Stimulated activated CD8-positive, alpha-beta memory T cell treated with anti-CD3 and anti-CD28 coated beads, Interleukin-4, amount 100 ng/mL, for 24 hours (primary cell): ENCODE measurements at regions not wholly inside any gene's neighbourhood (a gene's known extent, or its start where the extent isn't known, plus 50 kb on each side); places are given as distances from the start of the nearest gene placed in this dataset.

Source experiments
- DNase-seq: peaks from one replicate; pipeline ENCODE4 v3.0.0-alpha.2; 2020; ENCODE audit warnings: low read depth

DNA sequence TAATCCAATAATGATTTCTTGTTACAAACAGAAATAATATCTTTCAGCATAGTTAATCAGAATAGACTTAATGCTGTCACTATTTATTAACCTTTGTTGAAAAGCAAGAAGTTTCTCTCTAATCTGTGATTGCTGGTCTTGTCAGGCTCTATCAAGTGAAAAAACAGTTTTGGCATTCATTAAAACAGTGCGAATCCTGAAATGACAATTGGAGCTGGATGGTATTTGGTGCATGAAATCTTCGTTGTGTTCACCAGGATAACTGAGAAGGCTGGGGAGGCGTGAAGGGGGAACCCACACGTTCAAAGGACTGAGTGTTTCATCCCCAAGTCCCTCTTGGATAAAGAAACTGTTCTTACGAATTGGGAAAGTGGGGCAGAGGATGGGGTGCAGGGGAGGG, 190.2 kb upstream of the MYL2 start:
- DNase-seq = no peak

DNA sequence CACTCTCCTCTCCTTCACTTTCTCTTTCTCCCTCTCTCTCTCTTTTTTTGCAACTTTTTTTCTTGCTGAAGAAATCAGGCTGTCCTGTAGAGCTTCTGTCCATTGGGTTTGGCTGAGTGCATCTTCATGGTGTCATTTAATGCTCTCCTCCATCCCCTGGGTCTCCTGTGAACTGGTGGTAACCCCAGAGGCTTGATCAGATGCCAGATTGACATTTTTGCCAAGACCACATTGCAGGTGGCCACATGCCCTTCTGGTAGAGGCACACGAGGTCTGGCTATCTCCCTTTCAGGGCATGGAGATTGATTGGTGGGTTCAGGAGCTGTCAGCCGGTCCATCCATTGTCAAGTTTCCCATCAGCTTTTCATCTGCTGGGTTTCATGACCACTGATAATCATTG, 188.3 kb upstream of the MYL2 start:
- DNase-seq = no peak

DNA sequence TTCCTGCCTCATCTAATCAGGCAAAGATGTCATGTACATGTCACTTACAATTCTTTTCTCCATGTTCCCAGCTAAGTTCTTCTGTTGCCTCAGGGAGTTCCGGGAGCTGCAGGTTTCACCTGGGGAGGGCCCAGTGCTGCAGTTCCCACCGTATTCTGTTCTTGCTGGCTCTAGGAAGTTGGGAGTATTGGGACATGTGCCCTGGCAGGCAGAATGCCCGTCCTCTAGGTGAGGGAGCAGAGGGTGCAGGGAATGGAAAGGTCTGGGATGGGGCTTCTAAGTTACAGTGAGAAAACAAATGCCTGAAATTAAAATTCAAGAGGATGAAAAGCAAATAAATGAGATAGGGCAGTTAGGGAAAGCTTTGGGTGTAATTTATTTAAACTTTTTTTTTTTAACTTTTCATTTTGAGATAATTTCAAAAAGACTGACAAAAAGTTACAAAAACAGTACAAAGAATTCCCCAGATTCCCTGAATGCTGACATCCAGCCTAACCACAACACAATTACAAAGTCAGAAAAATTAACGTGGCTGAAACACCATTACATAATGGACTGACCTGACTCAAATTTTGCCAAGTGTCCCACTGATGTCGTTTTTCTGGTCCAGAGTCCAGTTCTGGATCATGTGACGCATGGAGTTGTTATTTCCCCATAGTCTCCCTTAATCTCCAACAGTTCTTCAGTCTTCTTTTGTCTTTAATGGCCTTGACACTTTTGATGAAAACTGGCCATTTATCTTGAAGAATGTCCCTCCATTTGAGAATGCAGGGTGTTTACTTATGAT, 187.2 kb upstream of the MYL2 start:
- DNase-seq = no peak

DNA sequence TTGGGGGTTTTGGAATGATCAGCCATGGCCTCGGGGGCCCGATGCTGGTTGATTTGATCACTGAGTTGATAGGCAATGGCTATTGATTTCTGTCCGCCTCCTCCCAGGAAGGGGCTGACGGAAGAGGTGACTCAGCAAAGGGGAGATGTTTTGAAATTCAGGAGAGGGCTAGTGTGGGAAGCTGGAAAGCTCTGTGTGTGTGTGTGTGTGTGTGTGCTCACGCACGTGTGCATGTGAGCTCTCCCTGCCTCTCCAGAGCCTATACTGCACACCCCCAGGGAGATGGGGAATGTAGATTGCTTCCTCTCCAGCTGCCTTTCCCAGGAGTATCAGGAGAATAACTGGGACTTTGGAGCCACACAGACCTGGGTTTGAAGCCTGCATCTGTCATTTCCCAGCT, 184.9 kb upstream of the MYL2 start:
- DNase-seq = no peak

DNA sequence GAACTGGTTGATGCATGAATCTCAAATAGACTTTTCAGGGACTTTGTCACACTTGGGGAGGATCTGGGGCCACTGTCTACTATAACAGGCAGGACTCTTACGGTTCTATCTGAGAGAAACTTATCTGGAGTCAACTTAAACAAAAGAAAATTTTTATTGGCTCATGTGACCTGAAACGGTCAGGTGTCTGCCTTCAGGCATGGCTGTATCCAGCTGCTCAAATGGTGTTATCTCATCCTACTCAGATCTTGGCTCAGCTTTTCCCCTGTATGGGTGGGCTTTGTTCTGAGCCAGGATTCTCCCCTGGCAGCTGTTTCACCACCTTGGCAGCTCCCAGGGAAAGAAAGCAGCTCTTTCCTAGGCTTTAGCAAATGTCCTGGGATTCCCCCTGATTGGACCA, 183.2 kb upstream of the MYL2 start:
- no peak for DNase-seq

DNA sequence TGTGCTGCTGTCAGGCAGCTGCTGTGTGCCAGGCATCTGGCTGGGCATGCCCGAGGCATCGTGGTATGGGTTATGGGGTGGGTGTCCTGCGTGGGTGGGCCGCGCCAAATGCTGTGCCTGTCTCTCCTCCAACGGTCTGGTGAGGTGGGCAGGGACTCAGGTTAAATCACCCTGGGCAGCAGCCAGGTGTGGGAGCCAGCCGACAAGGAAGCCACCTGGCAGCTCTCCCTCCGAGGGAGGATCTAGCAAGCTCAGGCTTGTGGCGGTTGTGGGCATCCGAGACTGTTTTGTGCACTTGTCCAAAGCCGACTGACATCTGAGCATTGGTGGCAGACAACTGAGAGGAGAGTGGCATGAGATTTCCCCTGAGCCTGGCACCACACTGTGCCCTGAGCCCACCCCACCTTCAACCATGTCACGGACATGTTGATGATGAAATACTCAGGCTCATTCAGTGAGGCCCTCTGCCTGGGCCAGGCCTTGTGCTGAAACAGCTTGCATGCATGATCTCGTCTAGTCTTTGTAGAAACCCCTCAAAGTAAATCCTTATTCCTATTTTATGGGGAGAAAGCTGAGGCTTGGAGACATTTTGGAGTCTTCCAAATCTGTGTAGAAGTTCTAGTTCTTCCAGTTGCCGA, 181.8 kb upstream of the MYL2 start:
- DNase-seq = no peak

DNA sequence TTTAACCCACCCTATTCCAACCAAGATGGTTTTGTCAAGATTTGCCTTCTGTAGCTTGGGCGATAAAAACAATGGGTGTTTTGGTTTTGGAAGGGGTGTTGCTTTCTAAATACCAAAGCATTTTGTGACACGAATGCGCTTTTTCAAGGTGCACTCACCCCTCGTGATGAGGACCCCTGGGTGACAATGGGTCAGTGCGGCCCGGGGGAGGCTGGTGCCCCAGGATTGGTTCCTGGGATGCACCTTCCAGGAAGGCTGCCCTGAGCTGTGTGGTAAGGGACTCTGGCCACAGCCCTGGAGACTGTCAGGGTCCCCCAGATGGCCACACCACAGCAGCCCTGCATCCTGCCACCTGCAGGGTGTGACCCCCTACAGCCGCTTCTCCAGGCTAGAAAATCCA, 180.6 kb upstream of the MYL2 start:
- DNase-seq = no peak

DNA sequence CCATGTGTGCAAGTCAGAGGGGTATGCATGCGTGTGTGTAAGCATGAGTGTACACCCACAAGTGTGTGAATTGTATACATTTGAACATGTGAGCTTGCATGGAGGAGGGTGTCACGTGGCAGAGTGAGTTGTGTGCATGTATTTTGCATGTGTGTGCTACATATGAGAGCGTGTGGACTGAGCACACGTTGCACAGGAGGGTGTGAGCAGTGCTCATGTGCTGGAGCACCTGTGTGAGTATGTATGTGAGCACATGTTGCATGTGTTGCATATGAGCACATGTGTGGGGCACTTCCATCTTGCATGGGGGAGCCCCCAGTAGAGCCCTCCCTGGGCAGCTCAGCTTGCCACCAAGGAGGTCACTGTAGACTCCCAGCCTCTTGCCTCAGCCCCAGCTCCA, 180.2 kb upstream of the MYL2 start:
- DNase-seq = no peak

DNA sequence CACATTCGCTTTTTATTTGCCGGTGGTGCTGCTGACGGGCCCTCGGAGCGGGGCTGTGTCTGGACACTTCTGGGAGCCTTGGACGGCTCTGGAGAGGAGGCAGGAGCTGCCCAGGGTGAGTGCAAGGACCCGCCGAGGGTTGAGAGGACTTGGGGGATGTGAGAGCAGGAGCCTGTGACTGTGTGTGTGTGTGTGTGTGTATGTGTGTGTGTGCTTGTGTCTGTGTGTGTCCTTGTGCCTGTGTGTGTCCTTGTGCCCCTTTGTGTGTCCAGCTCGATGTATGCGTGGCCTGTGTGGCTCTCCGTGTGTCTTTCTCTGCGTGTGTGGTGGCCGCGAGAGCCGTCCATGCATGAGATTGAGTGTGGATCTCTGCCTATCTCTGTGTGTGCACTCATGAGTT, 179.6 kb upstream of the MYL2 start:
- no peak for DNase-seq

DNA sequence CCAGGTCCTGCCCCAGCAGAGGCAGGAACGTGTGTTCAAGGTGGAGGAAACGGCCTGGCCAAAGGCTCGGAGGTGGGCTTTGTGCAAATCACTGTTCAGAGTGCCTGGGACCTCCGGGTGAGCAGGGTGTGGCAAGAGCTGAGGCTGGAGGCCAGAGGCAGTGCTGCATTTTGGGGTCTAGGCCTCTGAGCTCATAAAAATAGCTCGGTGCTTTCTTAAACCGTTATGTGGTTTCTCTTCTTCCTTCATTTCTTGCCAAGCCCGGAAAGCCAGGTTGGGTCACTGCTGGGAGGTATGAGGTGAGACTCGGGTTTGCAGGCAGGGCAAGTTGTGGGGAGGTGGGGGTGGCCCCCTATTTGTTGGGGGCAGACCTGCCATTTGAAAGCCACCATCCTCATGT, 178.8 kb upstream of the MYL2 start:
- no peak for DNase-seq

DNA sequence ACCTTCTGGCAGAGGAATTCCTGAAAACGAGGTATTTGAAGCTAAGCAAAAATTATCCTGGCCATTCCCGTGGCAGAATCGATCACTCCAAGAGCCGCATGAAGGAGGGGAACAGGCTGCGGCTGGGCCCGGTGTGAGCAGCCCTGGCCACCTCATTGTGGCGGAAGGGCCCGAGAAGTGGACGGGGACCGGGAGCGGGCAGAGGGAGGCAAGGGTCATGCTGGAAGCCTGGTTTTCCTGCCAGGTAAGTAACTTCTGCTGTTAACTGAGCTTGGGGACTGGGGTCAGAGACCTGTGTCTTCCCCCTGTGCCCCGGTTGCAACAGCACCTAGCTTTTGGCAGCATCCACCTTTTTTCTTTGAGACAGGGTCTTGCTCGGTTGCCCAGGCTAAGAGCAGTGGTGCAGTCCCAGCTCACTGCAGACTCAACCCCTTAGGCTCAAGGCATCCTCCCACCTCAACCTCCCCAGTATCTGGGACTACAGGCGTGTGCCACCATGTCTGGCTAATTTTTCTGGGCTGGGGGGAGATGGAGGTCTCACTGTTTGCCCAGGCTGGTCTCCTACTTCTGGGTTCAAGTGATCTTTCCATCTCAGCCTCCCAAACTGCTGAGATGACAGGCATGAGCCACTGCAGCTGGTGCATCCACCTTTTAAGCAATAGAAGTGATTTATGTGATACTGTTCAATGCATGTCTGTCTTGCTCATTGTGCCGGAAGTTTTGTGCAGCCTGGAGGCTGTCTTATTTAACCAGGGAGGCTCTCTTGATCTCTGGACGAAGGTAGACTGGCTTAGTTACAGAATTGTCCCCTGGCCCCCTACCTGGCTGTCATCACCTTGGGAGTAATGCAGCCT, 174.0 kb upstream of the MYL2 start:
- DNase-seq = no peak

DNA sequence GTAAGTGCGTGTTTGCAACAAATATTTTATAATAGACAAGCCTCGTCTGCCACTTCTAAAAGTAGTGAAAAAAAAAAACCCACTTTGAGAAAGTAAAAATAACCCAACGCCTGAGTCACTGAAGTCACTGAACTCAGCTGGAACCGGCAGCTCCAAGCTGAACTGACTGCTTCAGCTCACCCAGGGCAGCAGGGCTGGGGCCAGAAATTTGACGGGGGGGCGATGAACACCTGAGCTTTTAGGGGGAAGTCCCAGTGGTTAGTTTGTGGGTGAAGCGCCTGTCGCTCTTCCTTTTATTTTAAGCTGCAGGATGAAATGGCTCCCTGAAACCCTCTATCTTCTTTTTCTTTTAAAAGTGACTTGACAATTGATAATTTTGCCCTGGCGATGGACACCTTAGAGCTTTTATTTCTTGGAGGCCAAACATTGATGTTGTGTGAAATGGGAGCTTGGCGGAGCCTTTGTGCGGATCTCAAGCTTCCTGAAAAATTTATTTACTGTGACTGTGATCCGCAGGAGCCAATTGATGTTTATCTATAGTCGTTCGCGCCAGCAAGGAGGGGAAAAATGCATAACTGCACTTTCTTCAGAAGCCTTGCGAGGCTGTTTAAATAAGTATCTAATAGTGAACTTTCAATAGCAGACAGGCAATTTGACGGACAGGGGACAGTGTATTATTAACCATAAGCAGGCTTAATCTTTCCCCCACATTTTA, 173.2 kb upstream of the MYL2 start:
- peak; percentile 17 for DNase-seq

DNA sequence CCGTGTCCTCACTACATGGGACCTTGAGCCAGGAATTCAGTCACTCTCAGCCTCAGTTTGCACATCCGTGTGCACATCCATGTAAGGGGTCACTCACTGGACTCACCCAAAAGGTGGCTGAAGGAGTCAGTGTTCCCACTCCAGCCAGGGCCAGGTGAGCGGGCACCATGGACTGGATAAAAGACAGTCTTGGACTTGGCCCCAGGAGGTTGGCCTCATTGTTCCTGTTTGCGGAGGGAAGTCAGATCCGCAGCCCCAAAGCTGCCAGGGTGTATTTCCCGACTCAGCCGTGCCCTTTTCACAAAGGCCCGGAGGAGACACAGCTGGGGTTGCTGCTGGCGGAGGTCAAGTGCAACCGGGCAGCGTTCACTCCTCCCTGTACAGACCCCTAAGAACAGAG, 170.7 kb upstream of the MYL2 start:
- no peak for DNase-seq

DNA sequence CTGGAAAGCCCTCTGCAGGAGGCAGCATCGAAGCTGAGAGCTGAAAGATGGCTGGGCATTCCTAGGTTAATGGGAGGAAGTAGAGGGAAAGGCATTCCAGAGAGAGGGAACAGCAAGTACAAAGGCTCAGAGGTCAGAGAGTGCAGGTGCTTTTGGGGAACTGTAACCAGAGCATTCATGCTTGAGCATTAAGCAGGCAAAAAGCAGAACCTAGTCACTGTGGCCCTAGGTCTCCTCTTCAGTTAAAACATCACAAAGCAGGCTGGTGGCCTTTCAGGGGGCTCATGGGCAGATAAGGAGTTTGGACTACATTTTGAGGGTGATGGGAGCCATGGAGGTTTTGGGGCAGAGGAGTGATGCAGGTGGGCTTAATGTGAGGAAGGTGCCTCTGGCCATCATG, 169.2 kb upstream of the MYL2 start:
- no peak for DNase-seq

DNA sequence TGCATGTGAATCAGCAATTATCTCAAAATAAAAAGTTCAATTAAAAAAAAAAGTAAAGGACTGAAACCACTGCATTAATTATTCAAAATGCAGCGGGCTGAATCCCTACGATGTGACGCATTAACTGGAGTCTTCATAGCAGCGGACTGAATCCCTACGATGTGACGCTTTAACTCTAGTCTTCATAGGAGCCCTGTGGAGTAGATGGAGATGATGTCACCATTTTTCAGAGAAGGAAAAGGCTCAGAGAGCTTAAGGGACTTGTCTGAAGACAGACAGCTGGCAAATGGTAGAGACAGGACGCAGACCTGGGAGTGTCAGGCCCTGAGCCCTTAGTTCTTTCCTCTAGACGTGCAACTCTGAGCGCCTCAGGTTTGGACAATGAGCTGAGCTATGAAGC, 168.0 kb upstream of the MYL2 start:
- no peak for DNase-seq

DNA sequence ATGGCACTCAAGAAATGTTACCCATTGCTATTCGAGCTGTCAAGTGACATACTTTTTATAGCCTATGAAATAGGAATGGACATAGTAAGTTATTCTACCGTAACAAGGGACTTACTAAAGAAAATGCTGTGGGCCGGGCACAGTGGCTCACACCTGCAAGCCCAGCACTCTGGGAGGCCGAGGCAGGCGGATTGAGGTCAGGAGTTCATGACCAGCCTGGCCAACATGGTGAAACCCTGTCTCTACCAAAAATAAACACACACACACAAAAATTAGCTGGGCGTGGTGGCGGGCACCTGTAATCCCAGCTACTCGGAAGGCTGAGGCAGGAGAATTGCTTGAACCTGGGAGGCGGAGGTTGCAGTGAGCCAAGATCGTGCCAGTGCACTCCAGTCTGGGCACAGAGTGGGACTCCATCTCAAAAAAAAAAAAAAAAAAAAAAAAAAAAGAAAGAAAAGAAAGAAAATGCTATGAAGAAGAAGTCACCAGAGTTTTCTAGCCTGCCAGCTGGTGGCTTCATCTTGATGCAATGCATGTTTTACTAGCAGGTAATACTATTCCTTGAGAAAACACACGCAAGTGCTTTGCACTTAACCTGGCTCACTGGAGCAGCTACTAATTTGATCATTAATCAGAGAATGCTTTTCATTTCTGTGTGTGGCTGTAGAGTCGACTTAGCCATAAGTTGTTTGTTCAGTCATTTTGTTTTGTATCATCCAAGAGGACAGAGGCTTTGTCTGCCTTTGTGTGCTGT, 166.7 kb upstream of the MYL2 start:
- DNase-seq = no peak

DNA sequence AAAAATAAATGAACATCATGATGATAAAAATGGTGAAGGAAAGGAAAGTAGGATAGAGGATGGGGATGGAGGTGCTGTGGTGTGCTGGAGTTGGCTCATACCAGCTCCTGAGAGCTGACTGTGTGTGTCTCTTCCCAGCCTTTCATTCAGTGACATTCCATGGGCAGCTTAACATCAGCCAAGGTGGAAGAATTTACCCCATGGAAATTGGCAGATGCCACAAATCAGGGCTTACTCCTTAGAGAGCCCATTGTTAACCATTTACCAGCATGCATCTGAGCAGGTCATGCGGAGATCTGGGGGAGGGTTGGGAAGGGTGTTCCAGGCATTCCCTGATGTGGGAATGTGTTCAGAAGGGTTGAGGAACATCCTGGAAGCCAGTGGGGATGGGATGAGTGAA, 164.7 kb upstream of the MYL2 start:
- DNase-seq = no peak

DNA sequence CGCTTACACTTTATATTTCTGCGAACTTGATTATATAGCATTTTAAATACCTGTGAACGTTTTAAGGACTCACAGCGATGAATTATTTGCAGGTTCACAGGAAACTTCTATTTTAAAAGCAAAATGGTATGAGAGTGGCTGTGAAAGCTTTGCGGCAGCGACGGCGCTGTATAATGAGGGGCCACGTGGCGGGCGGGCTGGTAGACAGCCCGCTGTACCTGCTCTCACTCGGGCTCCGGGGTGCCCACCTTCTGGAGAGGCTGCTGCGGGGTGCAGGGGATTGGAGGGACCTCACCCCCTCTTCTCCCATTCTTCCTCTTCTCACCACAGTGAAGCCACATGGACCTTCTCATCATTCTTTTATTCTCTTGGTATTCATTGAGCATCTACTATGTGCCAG, 164.2 kb upstream of the MYL2 start:
- DNase-seq = no peak

DNA sequence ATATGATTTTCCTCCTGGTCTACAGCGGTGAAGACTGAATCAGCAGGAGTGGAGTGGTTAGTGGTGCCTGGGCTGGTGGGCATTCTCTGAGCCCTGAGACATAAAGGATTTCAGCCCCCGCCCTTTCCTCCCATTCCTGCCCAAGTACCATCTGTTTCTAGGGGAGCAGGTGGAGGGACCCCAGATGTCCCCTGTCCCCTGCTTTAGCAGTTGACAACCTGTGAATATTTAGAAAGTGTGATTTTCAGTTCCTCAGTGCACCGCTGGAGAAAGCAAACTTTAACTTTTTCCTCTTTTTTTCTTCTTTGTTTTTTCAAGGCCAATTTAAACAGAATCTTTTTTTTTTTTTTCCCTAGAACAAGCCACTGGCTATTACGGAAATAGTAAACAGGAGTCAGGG, 163.8 kb upstream of the MYL2 start:
- DNase-seq = no peak

DNA sequence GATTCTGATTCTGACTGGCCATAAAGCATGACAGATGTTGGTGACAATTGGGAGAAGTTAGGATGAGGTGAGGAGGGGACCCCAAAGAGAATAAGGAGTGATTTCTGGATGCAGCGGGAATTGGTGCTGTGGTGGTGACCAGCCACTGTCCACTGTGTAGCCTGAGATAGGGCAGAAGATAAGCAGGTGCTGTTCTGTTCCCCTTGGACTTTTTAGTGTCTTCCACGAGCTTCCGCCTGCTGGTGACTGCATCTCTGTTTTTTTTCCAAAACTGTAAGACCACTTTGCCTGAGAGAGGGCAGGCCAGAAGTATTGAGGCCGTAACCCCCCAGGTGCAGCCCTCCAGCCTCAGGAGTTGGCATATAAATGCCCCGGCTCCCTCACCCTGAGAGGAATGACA, 161.2 kb upstream of the MYL2 start:
- no peak for DNase-seq

DNA sequence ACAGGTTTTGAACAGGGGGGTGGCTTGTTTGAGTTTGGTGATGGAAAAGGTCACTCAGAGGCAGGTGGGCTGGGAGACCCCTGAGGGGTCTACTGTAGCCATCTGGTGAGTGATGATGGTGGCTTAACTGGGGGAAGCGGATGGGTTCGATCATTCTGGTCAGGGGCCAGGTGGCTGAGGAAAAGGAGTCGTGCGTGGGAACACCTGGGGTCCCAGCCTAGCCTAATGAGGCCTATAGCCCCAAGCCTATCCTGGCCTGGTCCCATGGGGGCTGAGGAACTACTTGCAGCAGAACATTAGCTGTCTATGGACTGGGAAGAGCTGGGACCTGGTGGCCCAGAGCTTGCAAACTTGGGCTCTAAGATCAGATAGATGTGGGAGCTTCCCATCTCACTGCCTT, 158.4 kb upstream of the MYL2 start:
- no peak for DNase-seq
